ENCODE measurements at regions not wholly inside any gene's neighbourhood (a gene's known extent, or its start where the extent isn't known, plus 50 kb on each side); places are given as distances from the start of the nearest gene placed in this dataset.

GRCh38 chrX:99653352-99653751, 756.7 kb downstream of the PCDH19 start:
- H2BK20ac ChIP-seq (ENCODE audit: low read depth, low read length, poor library complexity, severe bottlenecking) = no peak overlapping the region
- no peak overlapping the region for H3K9ac ChIP-seq (ENCODE audit: extremely low read depth, insufficient read length, low read length)
- H3K27ac ChIP-seq (ENCODE audit: insufficient read length, low read depth, low read length) = no peak overlapping the region
- no CpG with 5 or more reads among the region's 1 CpG for WGBS (ENCODE audit: extremely low coverage, insufficient read length, low lambda C conversion rate)
- no peak overlapping the region for H3K14ac ChIP-seq (ENCODE audit: insufficient read depth, low read length)
- no peaks in the 10 kb centered on the region for H3K23me2 ChIP-seq (ENCODE audit: insufficient read length, low read depth, low read length, poor library complexity, severe bottlenecking)
- no peaks in the 10 kb centered on the region for H3K27me3 Mint-ChIP-seq (ENCODE audit: low read depth)
- H3K9me3 Mint-ChIP-seq = no peaks in the 10 kb centered on the region
- H3T11ph ChIP-seq (ENCODE audit: low read length) = no peak overlapping the region
- H2BK15ac ChIP-seq (ENCODE audit: low read depth, low read length) = no peak overlapping the region
- no peak overlapping the region for H4K5ac ChIP-seq (ENCODE audit: insufficient read length, low read depth, low read length)
- H3K27me3 ChIP-seq (ENCODE audit: insufficient read depth, low read length) = no peaks in the 10 kb centered on the region
- no peak overlapping the region for H3K23ac ChIP-seq (ENCODE audit: insufficient read length, low read depth, low read length)
- H3K4me3 Mint-ChIP-seq = no peak overlapping the region
- no peaks in the 10 kb centered on the region for H3K9me3 ChIP-seq (ENCODE audit: control insufficient read depth, low read depth, low read length)
- no peaks in the 10 kb centered on the region for H3K36me3 Mint-ChIP-seq (ENCODE audit: insufficient read depth in 1 of 3, low read depth in 3 of 3)
- no peak overlapping the region for H3K56ac ChIP-seq (ENCODE audit: insufficient read length, low read depth, low read length)
- H2AK5ac ChIP-seq (ENCODE audit: insufficient read length, low read length) = no peak overlapping the region
- H2BK120ac ChIP-seq (ENCODE audit: low read depth, low read length, poor library complexity, severe bottlenecking) = no peak overlapping the region
- no peak for TF ChIP-seq CTCF (conservative IDR thresholded peaks at IDR 0.05)
- no peaks in the 10 kb centered on the region for H3K4me1 ChIP-seq (ENCODE audit: insufficient read depth, low read length)
- no peaks in the 10 kb centered on the region for H3K79me1 ChIP-seq (ENCODE audit: insufficient read depth, low read depth, low read length, poor library complexity, severe bottlenecking)
- H2AFZ ChIP-seq (ENCODE audit: low read length) = no peak overlapping the region
- H4K91ac ChIP-seq (ENCODE audit: insufficient read length, low read depth, low read length) = no peak overlapping the region
- no peak overlapping the region for H3K4me2 ChIP-seq (ENCODE audit: insufficient read depth, insufficient read length, low read length)
- H4K20me1 ChIP-seq (ENCODE audit: control insufficient read depth, insufficient read depth, insufficient read length) = no peaks in the 10 kb centered on the region
- no peak for DNase-seq
- H2BK5ac ChIP-seq (ENCODE audit: insufficient read length, low read length) = no peak overlapping the region
- no peak overlapping the region for H3K4ac ChIP-seq (ENCODE audit: low read depth, low read length)
- no peaks in the 10 kb centered on the region for H3K4me1 Mint-ChIP-seq
- no peaks in the 10 kb centered on the region for H3K79me2 ChIP-seq (ENCODE audit: insufficient read depth, low read length)
- no peak overlapping the region for H2BK12ac ChIP-seq (ENCODE audit: insufficient read length, low read depth, low read length)
- no peak overlapping the region for H3K27ac Mint-ChIP-seq
- H4K8ac ChIP-seq (replicated peaks; ENCODE audit: insufficient read length, low read depth, low read length) = no peak overlapping the region
- no peak overlapping the region for H3K18ac ChIP-seq (ENCODE audit: insufficient read length, low read depth, low read length)

All from H9 (cell line).